ENCODE measurements at regions not wholly inside any gene's neighbourhood (a gene's known extent, or its start where the extent isn't known, plus 50 kb on each side); places are given as distances from the start of the nearest gene placed in this dataset.

- no peak for DNase-seq
- Histone ChIP-seq H3K27ac (no peak overlapping the region), H3K9ac (ENCODE audit: low read depth in 2 of 2, low read length in 2 of 2) (no peak overlapping the region), H3K4me3 (no peak overlapping the region), H3K4me1 (no peaks in the 10 kb centered on the region), H3K27me3 (no peaks in the 10 kb centered on the region), H3K36me3 (no peaks in the 10 kb centered on the region), H3K9me3 (no peaks in the 10 kb centered on the region)
- TF ChIP-seq CTCF (IDR thresholded peaks at IDR 0.05): no peak
- intact Hi-C loops (cut with DNase I): no loop called here
These were observed 114.0 kb downstream of the NR1D2 start for GRCh38 chr3:24058940-24059705.

GRCh38 chr3:24060055-24060454 lies 115.0 kb downstream of the NR1D2 start:
- Histone ChIP-seq H3K4me3 (no peak overlapping the region), H3K27me3 (no peaks in the 10 kb centered on the region), H3K27ac (no peak overlapping the region), H3K9me3 (no peaks in the 10 kb centered on the region), H3K36me3 (no peaks in the 10 kb centered on the region), H3K4me1 (no peaks in the 10 kb centered on the region), H3K9ac (ENCODE audit: low read depth in 2 of 2, low read length in 2 of 2) (no peak overlapping the region)
- DNase-seq: no peak
- intact Hi-C loops (cut with DNase I): no loop called here
- TF ChIP-seq CTCF (IDR thresholded peaks at IDR 0.05): no peak

GRCh38 chr3:24062916-24063315 lies 117.8 kb downstream of the NR1D2 start:
- DNase-seq: no peak
- Histone ChIP-seq H3K4me1 (no peaks in the 10 kb centered on the region), H3K9me3 (no peaks in the 10 kb centered on the region), H3K9ac (ENCODE audit: low read depth in 2 of 2, low read length in 2 of 2) (no peak overlapping the region), H3K36me3 (no peaks in the 10 kb centered on the region), H3K27me3 (no peaks in the 10 kb centered on the region), H3K27ac (no peak overlapping the region), H3K4me3 (no peak overlapping the region)
- TF ChIP-seq CTCF (IDR thresholded peaks at IDR 0.05): no peak
- intact Hi-C loops (cut with DNase I): no loop called here
